NCI-H1092 (cell line): ENCODE measurements at regions not wholly inside any gene's neighbourhood (a gene's known extent, or its start where the extent isn't known, plus 50 kb on each side); places are given as distances from the start of the nearest gene placed in this dataset.
"Not testable (repeated sequence)": the region's sequence is repeated elsewhere in the genome, so short reads cannot be mapped to it uniquely, and the experiment has no call there.

Experiments
- DNase-seq: peaks from one replicate; lab custom pipeline; 2025; lab: John Stamatoyannopoulos, UW

DNA sequence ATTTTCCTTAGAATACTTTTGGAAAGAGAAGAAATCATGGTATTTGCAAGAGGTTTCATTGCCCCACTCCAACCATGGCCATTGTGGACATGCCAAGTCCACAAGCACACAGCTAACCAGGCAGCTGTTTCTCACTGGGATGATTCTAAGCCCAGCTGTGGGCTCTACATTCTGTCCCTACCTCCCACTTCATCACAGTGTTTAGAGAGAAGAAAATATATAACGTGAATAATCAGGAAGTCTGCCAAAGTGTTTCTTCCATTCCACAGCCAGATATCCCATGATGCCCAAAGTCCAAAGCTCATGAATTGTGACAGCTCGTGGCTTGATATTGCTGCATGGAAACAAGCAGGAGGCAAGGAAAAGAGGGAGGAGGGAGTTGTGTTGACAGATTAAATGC lies 433.7 kb upstream of the GYPC start:
- no peak for DNase-seq

DNA sequence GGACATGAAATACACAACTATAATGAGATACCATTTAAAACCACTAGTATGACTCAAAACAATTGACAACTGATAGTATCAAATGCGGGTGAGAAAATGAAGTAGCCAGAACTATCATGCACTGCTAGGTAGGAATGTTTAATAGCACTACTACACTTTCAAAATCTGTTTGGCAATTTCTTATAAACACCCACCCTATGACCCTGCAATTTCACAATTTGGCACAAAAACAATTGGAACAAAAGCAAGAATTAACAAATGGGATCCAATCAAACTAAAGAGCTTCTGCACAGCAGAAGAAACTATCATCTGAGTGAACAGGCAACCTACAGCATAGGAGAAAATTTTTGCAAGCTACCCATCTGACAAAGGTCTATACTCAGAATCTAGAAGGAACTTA lies 431.2 kb upstream of the GYPC start:
- no peak for DNase-seq

DNA sequence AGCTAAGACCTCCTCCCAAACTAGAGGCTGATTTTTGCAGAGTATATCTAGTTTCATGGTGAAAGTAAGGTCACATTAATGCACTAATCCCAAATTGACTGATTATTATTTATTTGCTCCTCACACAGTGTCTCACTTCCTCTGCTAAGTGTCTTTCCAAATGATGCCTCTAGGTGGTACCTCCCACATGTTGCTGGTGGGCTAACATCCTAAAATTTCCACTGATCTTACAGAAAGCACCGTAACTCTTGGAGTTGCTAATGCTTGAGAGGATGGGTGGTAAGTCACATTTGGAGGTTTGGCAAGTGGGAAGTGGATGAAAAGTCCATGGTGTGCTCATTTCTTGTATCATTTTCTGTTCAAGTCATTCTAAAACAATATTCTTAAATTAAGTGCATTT lies 428.7 kb upstream of the GYPC start:
- DNase-seq, result no peak

DNA sequence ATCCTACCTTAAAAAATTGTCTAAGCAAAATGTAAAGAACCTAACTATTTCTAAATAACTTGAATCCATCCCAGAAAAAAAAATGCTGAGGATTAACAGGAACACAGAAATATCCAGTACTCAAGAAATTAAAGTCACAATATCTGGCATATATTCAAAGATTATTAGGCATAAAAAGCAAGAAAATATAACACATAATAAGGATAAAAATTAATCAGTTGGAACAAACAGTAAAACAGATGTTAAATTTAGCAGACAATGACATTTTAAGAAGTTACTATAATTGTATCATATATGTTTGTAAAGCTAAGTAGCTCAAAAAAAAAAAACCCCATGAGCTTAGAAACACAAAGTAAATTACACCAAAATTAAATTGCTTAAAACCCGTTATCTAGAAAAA lies 427.4 kb upstream of the GYPC start:
- no peak for DNase-seq

DNA sequence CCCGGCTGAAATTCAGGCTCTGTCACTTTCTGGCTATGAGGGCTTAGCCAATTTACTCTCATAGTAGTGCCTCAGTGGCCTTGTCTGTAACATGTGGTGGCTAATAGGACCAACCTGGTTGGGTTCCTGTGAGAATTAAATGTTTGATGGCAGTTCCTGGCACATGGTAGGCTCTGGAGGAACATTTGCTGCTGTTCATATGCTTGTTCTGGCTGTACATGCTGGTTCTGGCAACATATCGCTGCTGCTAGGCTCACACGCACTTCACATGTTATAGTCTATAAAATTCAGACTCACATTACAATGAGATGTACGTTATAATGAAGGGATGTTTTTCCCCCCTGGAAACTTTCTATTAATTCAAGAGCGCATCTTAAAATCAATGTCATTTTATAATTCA lies 417.7 kb upstream of the GYPC start:
- no peak for DNase-seq

DNA sequence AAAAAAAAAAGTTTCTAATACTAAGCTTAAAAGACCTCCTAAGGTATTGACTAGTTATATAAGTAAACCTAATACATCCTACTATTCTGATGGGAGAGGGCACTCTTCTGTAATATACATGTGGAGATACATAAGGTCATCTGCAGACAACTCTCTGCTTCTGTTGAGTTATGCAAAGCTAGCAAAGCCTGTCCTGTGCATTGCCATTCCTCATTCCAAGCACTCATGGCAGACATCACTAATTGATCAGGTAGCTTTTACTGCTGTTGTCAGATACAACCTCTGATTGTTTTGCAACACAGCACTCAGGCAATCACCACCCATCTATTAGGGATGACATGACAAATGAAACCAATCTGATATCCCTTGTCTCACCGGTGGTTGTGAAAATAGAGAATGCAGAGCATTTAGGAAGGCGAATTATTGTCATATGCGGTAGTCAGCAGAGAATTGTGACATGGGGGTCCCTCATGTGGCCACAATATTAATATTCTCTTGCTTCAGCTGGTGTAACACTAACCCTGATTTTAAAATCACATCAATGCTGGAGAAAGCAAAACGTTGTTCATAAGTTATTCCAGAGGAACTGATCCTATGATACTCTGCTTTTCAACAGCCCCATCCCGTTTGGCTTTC lies 416.5 kb upstream of the GYPC start:
- DNase-seq, result no peak

DNA sequence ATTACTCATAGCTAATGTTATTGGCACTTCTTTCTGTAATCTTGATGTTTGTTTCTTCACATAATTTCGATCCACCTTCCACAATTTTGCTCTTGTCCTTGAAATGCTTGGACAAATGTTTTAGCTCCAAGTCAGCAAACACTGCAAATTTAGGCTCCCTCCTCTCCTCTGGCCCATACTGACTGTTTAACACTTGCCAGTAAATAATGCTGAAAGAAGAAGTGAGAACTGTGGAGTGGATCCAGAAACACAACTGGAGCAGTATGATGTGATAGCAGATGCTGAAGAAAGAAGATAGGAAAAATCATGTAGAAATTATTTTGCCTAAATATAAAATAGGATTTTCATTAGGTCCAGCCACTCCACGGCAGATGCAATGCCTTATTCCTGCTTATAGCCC lies 415.0 kb upstream of the GYPC start:
- no peak for DNase-seq

DNA sequence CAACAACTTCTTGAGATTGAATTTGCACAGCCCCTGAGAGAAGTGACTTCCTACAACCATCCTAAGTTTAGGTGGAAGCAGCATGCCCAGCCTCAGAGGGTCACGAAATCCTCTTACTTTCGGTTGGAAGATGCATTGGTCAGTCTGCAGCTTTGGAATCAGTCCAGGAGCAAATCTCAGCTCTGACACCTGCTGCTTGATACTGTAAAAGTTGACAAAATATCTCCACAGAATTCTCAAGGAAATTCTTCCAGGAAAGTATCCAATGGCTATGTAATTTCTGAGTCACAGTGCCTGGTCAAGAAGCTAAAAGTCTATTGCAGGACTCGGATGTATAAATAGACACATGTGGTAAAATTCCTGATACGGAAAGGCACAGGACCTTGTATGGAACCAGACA lies 414.5 kb upstream of the GYPC start:
- DNase-seq, result no peak

DNA sequence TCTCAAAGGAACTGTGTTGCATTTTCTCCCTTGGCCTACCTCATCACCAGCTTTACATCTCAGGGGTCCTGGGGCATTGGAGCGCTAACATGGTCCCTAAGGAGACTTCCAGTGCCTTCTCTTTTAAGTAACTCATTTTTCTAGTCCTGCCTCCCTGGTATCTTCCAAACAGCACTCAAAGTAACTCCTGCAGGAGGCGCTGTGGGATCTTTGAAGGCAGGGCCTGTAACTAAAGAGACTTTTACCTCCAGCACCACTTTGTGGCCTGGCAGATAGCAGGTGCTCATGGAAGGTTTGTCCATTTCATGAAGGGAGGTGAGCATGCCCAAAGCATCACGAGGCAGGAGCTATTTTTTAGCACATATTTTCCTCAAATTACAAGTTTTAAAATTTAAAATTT lies 411.0 kb upstream of the GYPC start:
- peak; percentile 3 for DNase-seq

DNA sequence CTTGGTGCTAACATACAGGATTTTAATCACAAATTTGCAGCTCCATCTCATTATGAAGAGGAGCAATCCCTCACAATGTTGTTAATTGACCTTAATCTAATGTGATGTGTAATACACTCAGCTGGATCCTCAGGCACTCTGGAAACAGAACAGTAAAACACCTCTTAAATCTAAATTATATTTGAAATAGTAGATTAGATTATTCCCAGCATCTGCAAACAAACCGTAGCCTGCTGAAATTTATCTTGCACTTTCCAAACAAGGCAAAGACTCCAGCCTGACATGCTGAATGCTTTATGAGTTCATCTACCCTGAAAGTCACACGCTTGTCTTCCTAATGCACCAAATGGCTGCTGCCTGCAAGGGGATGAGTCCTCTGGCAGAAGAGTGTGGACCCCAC lies 402.3 kb upstream of the GYPC start:
- no peak for DNase-seq

DNA sequence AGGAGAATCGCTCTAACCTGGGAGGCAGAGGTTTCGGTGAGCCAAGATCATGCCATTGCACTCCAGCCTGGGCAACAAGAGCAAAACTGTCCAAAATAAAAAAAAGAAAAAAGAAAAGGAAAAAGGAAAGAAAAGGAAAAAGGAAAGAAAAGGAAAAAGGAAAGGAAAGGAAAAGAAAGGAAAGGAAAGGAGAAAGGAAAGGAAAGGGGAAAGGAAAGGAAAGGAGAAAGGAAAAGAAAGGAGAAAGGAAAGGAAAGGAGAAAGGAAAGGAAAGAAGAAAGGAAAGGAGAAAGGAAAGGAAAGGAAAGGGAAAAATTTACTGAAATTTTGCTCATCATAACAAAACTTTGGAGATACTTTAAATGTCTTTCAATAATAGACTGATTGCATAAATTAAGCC lies 391.3 kb upstream of the GYPC start:
- no peak for DNase-seq

DNA sequence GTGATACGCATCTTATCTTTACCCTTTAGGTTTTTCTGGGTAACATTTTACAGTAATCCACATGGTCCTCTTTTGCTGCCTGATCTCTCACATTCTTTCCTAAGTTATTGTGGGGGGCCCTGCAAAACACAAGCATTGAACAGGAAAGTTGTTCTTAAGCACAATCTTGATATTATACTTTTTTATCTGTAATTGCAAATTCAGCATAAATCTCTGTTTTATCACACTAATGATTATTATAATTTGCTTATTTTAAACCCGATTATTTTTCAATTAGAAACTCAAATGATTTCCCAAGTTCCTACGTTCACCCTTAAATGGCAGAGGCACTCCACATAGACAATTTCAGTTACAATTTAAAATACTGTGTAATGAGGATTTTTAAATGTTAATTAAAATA lies 386.0 kb upstream of the GYPC start:
- DNase-seq, result no peak

DNA sequence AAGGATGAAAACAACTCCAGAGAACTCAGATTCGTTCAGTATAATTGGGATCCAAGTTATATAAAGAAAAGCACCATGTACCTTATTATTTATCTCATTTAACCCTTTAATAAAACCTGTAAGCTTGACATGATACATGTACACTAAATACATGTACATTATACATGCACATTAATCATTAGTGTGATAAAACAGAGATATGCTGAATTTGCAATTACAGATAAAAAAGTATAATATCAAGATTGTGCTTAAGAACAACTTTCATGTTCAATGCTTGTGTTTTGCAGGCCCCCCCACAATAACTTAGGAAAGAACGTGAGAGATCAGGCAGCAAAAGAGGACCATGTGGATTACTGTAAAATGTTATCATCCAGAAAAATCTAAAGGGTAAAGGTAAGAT lies 385.4 kb upstream of the GYPC start:
- DNase-seq, result no peak

DNA sequence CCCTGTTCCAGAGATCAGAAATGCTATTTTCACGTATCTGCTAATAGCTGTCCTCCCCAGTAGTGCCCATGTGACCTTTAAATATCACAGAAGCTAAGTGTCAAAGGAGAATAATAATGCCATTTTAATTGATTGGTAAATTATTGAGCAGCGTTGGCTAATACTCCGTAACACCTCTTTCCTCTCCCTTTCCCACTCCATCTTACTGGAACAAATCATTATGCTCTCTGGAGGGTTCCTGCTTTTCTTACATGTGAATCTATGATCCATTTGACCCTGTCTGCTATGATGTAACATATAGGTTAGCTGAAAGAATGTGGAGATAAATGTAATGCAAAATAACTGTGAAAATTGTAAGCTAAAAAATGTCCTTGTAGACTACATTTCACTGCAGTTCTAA lies 383.6 kb upstream of the GYPC start:
- DNase-seq, result no peak

DNA sequence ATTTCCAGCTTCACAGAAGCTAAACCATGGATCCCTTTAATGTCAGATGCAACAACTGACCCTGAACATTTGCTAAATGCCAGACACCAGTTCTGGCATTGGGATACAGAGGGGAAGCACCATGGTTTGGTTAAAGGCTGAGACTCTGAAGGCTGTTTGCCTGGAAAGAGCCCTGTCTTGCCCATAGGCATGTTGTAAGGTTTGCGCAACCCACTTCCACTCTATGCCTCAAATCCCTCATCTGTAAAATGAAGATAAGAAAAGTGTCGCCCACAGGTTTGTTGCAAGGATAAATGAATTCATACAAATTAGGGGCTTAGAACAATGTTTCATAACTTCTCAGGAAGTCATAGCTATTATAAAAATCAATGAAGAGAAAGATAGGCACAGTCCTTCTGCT lies 380.9 kb upstream of the GYPC start:
- no peak for DNase-seq

DNA sequence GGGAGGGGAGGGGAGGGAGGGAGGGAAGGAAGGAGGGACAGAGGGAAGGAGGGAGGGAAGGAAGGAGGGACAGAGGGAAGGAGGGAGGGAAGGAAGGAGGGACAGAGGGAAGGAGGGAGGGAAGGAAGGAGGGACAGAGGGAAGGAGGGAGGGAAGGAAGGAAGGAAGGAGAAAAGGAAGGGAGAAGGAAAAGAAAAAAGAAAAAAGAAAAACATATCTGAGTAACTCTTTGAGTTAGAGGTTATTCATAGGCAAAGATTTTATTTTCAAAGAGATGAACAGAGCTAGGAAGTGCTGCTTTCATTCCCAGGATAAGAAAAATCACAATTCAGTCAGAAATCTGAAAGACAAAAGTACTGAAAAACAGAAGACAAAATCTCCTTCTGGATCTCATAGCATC lies 379.7 kb upstream of the GYPC start:
- DNase-seq, result not testable (repeated sequence)

DNA sequence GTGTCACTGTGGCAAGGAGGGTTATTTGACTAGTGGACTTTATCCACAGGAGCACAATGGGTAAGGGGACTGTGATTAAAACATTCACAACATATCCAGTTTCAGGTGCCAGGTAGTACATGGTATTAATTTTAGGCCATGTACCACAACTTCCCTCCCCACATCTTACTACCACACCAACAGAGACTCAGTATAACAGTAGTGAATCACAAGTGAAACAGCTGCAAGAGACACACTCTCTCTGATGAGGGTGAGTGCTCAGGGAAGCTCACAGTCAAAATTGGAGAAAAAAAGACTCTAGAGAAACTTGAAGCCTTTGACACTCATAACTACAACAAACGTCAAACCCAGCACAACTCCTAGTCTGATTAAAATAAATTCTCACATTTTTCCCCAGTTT lies 367.6 kb upstream of the GYPC start:
- no peak for DNase-seq

DNA sequence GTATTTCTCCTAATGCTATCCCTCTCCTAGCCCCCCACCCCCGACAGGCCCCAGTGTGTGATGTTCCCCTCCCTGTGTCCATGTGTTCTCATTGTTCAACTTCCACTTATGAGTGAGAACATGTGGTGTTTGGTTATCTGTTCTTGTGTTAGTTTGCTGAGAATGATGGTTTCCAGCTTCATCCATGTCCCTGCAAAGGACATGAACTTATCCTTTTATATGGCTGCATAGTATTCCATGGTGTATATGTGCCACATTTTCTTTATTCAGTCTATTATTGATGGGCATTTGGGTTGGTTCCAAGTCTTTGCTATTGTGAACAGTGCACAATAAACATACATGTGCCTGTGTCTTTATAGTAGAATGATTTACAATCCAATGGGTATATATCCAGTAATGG lies 362.0 kb upstream of the GYPC start:
- not testable (repeated sequence) for DNase-seq

DNA sequence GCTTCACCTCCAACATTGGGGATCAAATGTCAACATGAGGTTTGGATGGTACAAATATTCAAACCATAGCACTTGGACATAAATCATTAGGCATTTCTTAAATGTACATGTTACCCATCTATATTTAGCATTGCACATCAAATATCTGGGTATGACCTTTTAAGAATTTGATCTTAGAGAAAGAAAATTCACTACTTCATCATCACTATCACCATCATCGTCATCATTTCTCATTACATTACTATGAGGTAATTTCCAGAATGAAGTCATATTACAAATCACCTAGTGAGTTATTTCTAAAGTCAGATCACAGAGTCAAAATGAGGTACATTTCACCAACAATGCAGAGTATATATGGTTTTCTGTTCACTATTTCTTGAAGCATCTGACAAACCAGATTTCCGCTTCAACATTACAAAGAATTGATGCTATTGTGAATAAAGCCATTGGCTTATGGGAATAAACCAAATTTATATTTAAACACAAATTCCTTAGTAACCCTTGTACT lies 356.4 kb upstream of the GYPC start:
- no peak for DNase-seq

DNA sequence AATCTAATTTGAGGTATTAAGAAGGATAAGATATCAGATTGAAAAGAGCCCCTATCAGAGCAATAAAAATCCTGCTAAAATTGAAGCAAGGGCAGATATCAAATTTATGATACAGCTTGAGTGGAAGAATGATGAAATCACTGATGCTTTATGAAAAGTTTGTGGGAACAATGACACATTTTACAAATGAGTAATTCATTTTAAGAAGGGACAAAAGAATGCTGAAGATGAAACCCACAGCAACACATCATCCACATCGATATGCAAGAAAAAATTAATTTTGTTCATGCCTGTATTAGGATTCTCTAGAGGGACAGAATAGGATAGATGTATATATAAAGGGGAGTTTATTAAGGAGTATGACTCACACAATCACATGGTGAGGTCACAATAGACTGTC lies 355.6 kb upstream of the GYPC start:
- no peak for DNase-seq

DNA sequence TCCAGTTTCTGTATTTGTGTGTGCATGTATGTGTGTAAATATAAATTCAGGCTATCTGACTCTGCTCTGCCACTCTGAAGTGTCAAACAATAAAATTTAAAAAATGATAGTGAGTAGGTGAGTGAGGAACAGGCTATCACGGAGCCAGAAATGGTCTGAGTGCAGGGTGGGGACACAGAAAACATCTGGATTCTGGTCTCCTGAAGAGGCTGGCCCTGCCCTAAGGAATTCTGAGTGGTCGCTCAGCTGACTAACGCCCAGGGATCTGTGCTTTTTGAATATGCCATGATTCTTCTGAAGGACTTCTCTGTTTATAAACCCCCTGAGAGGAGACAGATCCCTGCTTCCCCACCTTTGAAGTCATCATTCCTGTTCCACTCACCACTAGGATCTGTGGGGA lies 353.9 kb upstream of the GYPC start:
- no peak for DNase-seq

DNA sequence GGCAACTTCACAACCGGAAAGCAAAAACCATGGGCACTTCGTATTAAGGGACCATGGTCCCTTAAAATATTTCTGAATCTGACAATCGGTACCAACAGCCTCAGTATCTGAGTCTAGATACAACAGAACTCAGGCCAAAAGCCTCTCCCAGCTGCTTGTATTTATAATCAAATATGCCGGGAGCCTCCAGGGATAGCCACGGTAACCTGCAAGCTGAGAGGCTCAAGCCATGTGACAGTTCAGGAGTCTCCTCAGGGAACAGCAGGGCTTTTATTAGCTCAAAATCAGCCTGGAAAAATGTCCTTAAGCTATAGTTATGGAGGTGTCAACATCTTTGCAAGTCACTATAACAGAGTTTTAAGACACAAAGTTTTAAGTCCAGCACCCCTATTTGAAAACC lies 352.8 kb upstream of the GYPC start:
- DNase-seq, result no peak

DNA sequence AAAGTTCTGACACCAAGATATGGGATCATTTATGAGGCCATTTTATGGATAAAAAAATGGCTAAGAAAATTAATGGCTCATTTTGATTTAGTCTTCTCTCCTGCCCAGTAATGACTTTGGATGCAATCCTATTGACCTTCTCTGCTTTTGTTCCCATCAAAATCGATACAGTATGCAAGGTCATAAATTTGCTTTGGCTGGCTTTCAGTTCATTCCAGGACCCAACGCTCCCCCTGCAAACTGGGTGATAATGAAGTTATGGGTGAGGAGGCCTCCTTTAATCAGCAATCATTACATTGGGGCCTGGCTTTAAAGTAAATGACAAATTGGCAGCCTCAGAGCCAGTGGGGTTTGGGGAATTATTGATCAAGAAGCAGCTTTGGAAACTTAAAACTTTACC lies 351.8 kb upstream of the GYPC start:
- DNase-seq, result no peak

DNA sequence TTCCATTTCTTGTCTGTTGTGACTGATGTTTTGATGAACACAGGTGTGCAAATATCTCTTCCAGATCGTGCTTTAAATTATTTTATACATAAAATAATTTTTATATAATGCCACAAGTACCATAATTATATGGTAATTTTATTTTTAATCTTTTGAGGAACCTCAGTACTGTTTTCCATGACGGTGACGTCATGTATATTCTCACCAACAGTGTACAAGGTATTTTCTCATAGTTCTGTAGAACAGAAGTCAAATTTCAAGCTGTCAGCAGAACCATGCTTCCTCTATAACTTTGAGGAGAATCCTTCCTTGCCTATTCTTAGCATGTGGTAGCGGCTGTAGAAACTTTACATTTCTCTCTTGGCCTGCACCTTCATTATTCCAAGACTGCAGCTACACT lies 349.4 kb upstream of the GYPC start:
- DNase-seq, result no peak

DNA sequence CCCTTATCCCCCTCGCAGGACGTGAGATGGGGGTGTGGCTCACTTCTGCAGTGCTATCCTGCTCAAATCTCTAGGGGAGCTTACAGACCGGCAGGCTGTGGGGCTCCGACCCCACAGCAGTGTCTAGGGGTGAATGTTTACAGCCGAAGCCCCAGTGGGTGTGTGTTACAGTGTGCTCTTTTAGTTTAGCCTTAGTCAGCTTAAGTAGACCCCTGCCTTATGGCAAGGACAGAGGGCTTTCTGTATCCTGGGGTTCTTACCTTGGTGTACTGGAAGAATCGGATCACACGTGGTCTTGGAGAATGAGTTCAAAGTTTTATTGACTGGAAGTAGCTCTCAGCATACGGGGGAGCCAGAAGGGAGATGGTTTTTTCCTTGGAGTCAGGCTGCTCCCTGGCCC lies 348.2 kb upstream of the GYPC start:
- DNase-seq, result no peak
